H9 (cell line): ENCODE measurements at regions not wholly inside any gene's neighbourhood (a gene's known extent, or its start where the extent isn't known, plus 50 kb on each side); places are given as distances from the start of the nearest gene placed in this dataset.

Experiments
- DNase-seq: peaks from one replicate; pipeline ENCODE4 v3.0.0-alpha.2; 2017
- H2AFZ ChIP-seq: one replicate; pipeline ENCODE4 v1.6.1; 2013; ENCODE audit warnings: mild to moderate bottlenecking, low read length, control low read depth, moderate library complexity
- H2AK5ac ChIP-seq: 2 replicates; pipeline ENCODE4 v1.6.1; 2013; ENCODE audit warnings: low read length, control low read depth, mixed read lengths; ENCODE audit not compliant: insufficient read length
- H2BK120ac ChIP-seq: one replicate; pipeline ENCODE4 v1.6.1; 2013; ENCODE audit warnings: low read depth, mild to moderate bottlenecking, low read length, control low read depth, inconsistent platforms; ENCODE audit not compliant: poor library complexity, severe bottlenecking
- H2BK12ac ChIP-seq: 2 replicates; pipeline ENCODE4 v1.6.1; 2013; ENCODE audit warnings: low read length, control low read depth, mixed read lengths, low read depth; ENCODE audit not compliant: insufficient read length
- H2BK15ac ChIP-seq: 2 replicates; pipeline ENCODE4 v1.6.1; 2013; ENCODE audit warnings: low read depth, low read length, control low read depth
- H2BK20ac ChIP-seq: one replicate; pipeline ENCODE4 v1.6.1; 2013; ENCODE audit warnings: low read depth, mild to moderate bottlenecking, low read length, control low read depth, inconsistent platforms; ENCODE audit not compliant: poor library complexity, severe bottlenecking
- H2BK5ac ChIP-seq: 2 replicates; pipeline ENCODE4 v1.6.1; 2013; ENCODE audit warnings: low read length, control low read depth, mixed read lengths; ENCODE audit not compliant: insufficient read length
- H3K14ac ChIP-seq: 2 replicates; pipeline ENCODE4 v1.6.1; 2013; ENCODE audit warnings: low read length, control low read depth; ENCODE audit not compliant: insufficient read depth
- H3K18ac ChIP-seq: 2 replicates; pipeline ENCODE4 v1.6.1; 2013; ENCODE audit warnings: low read depth, mild to moderate bottlenecking, mixed read lengths, low read length, control low read depth; ENCODE audit not compliant: insufficient read length
- H3K23ac ChIP-seq: 2 replicates; pipeline ENCODE4 v1.6.1; 2013; ENCODE audit warnings: low read length, control low read depth, mixed read lengths, low read depth; ENCODE audit not compliant: insufficient read length
- H3K23me2 ChIP-seq: 2 replicates; pipeline ENCODE4 v1.6.1; 2013; ENCODE audit warnings: low read depth, mild to moderate bottlenecking, mixed read lengths, low read length, control low read depth; ENCODE audit not compliant: insufficient read length, poor library complexity, severe bottlenecking
- H3K27ac ChIP-seq: 2 replicates; pipeline ENCODE4 v1.5.1; 2013; ENCODE audit warnings: low read length, control low read depth, mixed read lengths, low read depth; ENCODE audit not compliant: insufficient read length
- H3K27me3 ChIP-seq: 2 replicates; pipeline ENCODE4 v1.6.1; 2013; ENCODE audit warnings: low read length, control low read depth, inconsistent platforms; ENCODE audit not compliant: insufficient read depth
- H3K4ac ChIP-seq: 2 replicates; pipeline ENCODE4 v1.6.1; 2013; ENCODE audit warnings: low read depth, mild to moderate bottlenecking, control low read depth, inconsistent platforms, low read length, moderate library complexity
- H3K4me1 ChIP-seq: 2 replicates; pipeline ENCODE4 v1.6.1; 2013; ENCODE audit warnings: low read length, control low read depth, inconsistent platforms; ENCODE audit not compliant: insufficient read depth
- H3K4me2 ChIP-seq: 2 replicates; pipeline ENCODE4 v1.6.1; 2013; ENCODE audit warnings: low read length, control low read depth, mixed read lengths; ENCODE audit not compliant: insufficient read length, insufficient read depth
- H3K56ac ChIP-seq: 2 replicates; pipeline ENCODE4 v1.6.1; 2013; ENCODE audit warnings: low read depth, mild to moderate bottlenecking, mixed read lengths, low read length, control low read depth; ENCODE audit not compliant: insufficient read length
- H3K79me1 ChIP-seq: 2 replicates; pipeline ENCODE4 v1.6.1; 2013; ENCODE audit warnings: low read depth, mild to moderate bottlenecking, moderate library complexity, low read length, control low read depth, inconsistent platforms; ENCODE audit not compliant: insufficient read depth, poor library complexity, severe bottlenecking
- H3K79me2 ChIP-seq: 2 replicates; pipeline ENCODE4 v1.6.1; 2013; ENCODE audit warnings: low read length, control low read depth, inconsistent platforms; ENCODE audit not compliant: insufficient read depth
- H3K9ac ChIP-seq: 2 replicates; pipeline ENCODE4 v1.6.1; 2013; ENCODE audit warnings: low read length, control low read depth, mixed read lengths; ENCODE audit not compliant: insufficient read length; ENCODE audit errors: extremely low read depth
- H3K9me3 ChIP-seq: one replicate; pipeline ENCODE4 v1.6.1; 2013; ENCODE audit warnings: low read depth, low read length, inconsistent platforms; ENCODE audit not compliant: control insufficient read depth
- H3T11ph ChIP-seq: one replicate; pipeline ENCODE4 v1.6.1; 2013; ENCODE audit warnings: mild to moderate bottlenecking, low read length, control low read depth, inconsistent platforms
- H4K20me1 ChIP-seq: one replicate; pipeline ENCODE4 v1.6.1; 2013; ENCODE audit not compliant: control insufficient read depth, insufficient read length, insufficient read depth
- H4K5ac ChIP-seq: 2 replicates; pipeline ENCODE4 v1.6.1; 2013; ENCODE audit warnings: low read depth, mild to moderate bottlenecking, mixed read lengths, low read length, control low read depth; ENCODE audit not compliant: insufficient read length
- H4K8ac ChIP-seq: replicated peaks from 2 replicates; pipeline ENCODE4 v1.6.1; 2013; ENCODE audit warnings: low read length, control low read depth, mixed read lengths, low read depth; ENCODE audit not compliant: insufficient read length
- H4K91ac ChIP-seq: 2 replicates; pipeline ENCODE4 v1.6.1; 2013; ENCODE audit warnings: low read depth, mild to moderate bottlenecking, moderate library complexity, mixed read lengths, low read length, control low read depth; ENCODE audit not compliant: insufficient read length
- H3K27ac Mint-ChIP-seq, 3 experiments: 2 replicates in 2 of 3; 3 replicates in 1 of 3; pipeline ENCODE4 v1.8.0; 2020 to 2021; ENCODE audit warnings: mixed read lengths in 3 of 3, mild to moderate bottlenecking in 1 of 3, moderate library complexity in 1 of 3
- H3K27me3 Mint-ChIP-seq: 2 replicates; pipeline ENCODE4 v1.8.0; 2021; ENCODE audit warnings: low read depth, mild to moderate bottlenecking, moderate library complexity, mixed read lengths
- H3K36me3 Mint-ChIP-seq, 3 experiments: 2 replicates in 2 of 3; 3 replicates in 1 of 3; pipeline ENCODE4 v1.8.0; 2020 to 2021; ENCODE audit warnings: low read depth in 3 of 3, mixed read lengths in 3 of 3; ENCODE audit not compliant: insufficient read depth in 1 of 3
- H3K4me1 Mint-ChIP-seq, 2 experiments: 2 replicates each; pipeline ENCODE4 v1.8.0; 2020; ENCODE audit warnings: mixed read lengths in 2 of 2
- H3K4me3 Mint-ChIP-seq, 2 experiments: 2 replicates in 1 of 2; 3 replicates in 1 of 2; pipeline ENCODE4 v1.8.0; 2020 to 2021; ENCODE audit warnings: mild to moderate bottlenecking in 2 of 2, mixed read lengths in 2 of 2, moderate library complexity in 1 of 2
- H3K9me3 Mint-ChIP-seq, 2 experiments: 2 replicates in 1 of 2; 3 replicates in 1 of 2; pipeline ENCODE4 v1.8.0; 2020; ENCODE audit warnings: mild to moderate bottlenecking in 2 of 2, mixed read lengths in 2 of 2, moderate library complexity in 1 of 2
- CTCF ChIP-seq: fragments of 200-600 bp; sonication (generic); conservative IDR thresholded peaks from 3 replicates; pipeline ENCODE4 v1.8.0; 2021; ENCODE audit warnings: antibody characterized with exemption, mild to moderate bottlenecking
- WGBS: extraction: QIAGEN DNeasy Blood & Tissue Kit; methylation state at CpG from one replicate; pipeline ENCODE4 v1.1.7; 2013; ENCODE audit warnings: missing lambda C conversion rate, low lambda C conversion rate, mixed read lengths; ENCODE audit not compliant: insufficient read length; ENCODE audit errors: extremely low coverage; 5-methylcytosine and 5-hydroxymethylcytosine counted together

DNA sequence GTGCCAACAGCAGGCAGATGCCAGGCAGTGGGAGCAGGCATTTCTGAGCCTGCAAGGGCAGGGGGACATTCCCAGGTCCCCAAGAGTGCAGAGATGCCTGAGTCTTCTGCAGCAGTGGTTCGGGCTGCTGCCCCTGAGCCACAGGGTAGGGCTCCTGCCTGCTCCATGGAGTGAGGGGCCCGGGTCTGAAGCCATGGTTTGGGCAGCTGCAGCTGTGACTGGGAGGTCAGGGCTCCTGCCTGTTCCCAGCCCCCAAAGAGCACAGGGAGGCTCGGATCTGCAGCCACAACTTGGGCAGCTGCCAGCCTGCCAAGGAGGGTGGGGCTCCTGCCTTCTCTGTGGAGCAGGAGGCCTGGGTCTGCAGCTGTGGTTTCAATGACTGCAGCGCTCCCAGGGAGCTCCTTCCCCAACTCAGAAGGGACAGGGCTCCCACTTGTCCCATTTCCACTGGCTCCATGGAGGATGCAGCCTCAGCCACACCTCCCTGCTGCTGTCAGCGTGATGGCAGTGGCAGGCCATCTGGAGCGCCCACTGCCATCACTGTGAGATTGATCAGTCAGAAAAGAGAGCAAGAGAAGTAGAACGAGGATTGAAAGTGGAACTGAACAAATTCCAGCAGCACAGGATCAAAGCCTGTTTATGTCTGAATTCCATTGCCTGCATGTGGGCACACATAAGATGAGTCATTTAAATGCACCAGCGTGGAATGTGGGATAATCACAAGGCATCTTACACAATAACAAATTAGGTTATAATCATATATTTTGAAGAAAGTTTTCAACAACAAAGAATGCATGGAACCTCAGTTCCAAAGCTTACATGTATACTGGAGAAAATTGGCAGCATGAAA is 93.1 kb upstream of the CXorf51A start:
- no peak overlapping the region for H3K14ac ChIP-seq
- H3K27me3 Mint-ChIP-seq: no peaks in the 10 kb centered on the region
- no peak overlapping the region for H2BK12ac ChIP-seq
- no peak overlapping the region for H4K5ac ChIP-seq
- H3K4me1 ChIP-seq: no peaks in the 10 kb centered on the region
- H3K23ac ChIP-seq: no peak overlapping the region
- no peak overlapping the region for H2AK5ac ChIP-seq
- no CpG with 5 or more reads among the region's 8 CpGs for WGBS
- TF ChIP-seq CTCF: no peak
- no peak overlapping the region for H4K91ac ChIP-seq
- no peak overlapping the region for H3K56ac ChIP-seq
- no peak for DNase-seq
- H3K9ac ChIP-seq: no peak overlapping the region
- no peaks in the 10 kb centered on the region for H3K79me1 ChIP-seq
- no peak overlapping the region for H2BK120ac ChIP-seq
- no peaks in the 10 kb centered on the region for H3K23me2 ChIP-seq
- H3K9me3 ChIP-seq: peaks cover 22% of the 10 kb centered on the region
- no peaks in the 10 kb centered on the region for H3K4me1 Mint-ChIP-seq
- H3K9me3 Mint-ChIP-seq: peaks cover 31 to 38% of the 10 kb centered on the region in 2 experiments
- H3K4me3 Mint-ChIP-seq: no peak overlapping the region
- no peaks in the 10 kb centered on the region for H3K27me3 ChIP-seq
- no peak overlapping the region for H2BK15ac ChIP-seq
- H2BK20ac ChIP-seq: no peak overlapping the region
- H4K20me1 ChIP-seq: no peaks in the 10 kb centered on the region
- H2AFZ ChIP-seq: no peak overlapping the region
- H4K8ac ChIP-seq: no peak overlapping the region
- H3K27ac Mint-ChIP-seq: peak overlapping the region in 1 of 3 experiments; percentile 87; a peak in 1 of 7 replicates
- H3K4me2 ChIP-seq: no peak overlapping the region
- H3K36me3 Mint-ChIP-seq: 0 out of 7 replicates have a peak, but pooled peaks cover 0 to 2% (median 0%) of the 10 kb centered on the region in 3 experiments
- no peak overlapping the region for H3T11ph ChIP-seq
- H3K18ac ChIP-seq: no peak overlapping the region
- no peak overlapping the region for H2BK5ac ChIP-seq
- no peaks in the 10 kb centered on the region for H3K79me2 ChIP-seq
- no peak overlapping the region for H3K4ac ChIP-seq
- H3K27ac ChIP-seq: no peak overlapping the region
